ENCODE measurements at regions not wholly inside any gene's neighbourhood (a gene's known extent, or its start where the extent isn't known, plus 50 kb on each side); places are given as distances from the start of the nearest gene placed in this dataset.

- Histone ChIP-seq H3K36me3 (no peaks in the 10 kb centered on the region), H3K4me1 (no peaks in the 10 kb centered on the region), H3K27ac (no peak overlapping the region), H3K27me3 (no peaks in the 10 kb centered on the region), H3K4me3 (no peak overlapping the region), H3K9me3 (no peaks in the 10 kb centered on the region)
- no peak for DNase-seq (ENCODE audit: extremely low spot score in 2 of 2)
- TF ChIP-seq POLR2AphosphoS5 (IDR thresholded peaks at IDR 0.05; ENCODE audit: insufficient read depth in 1 of 2, low read depth in 1 of 2) (no peak), CTCF (IDR thresholded peaks at IDR 0.05) (no peak), POLR2A (IDR thresholded peaks at IDR 0.05) (no peak)
- intact Hi-C loops (cut with DNase I): no loop called here
These were observed 50.8 kb upstream of the TMEM108 start for GRCh38 chr3:132987396-132987795.

GRCh38 chr3:132984181-132984580 lies 54.0 kb upstream of the TMEM108 start:
- Histone ChIP-seq H3K27ac (no peak overlapping the region), H3K9me3 (no peaks in the 10 kb centered on the region), H3K4me3 (no peak overlapping the region), H3K36me3 (no peaks in the 10 kb centered on the region), H3K27me3 (no peaks in the 10 kb centered on the region), H3K4me1 (no peaks in the 10 kb centered on the region)
- intact Hi-C loops (cut with DNase I): no loop called here
- DNase-seq (ENCODE audit: extremely low spot score in 2 of 2): no peak
- TF ChIP-seq POLR2A (IDR thresholded peaks at IDR 0.05) (no peak), CTCF (IDR thresholded peaks at IDR 0.05) (no peak), POLR2AphosphoS5 (IDR thresholded peaks at IDR 0.05; ENCODE audit: insufficient read depth in 1 of 2, low read depth in 1 of 2) (no peak)

- no peak for DNase-seq (ENCODE audit: extremely low spot score in 2 of 2)
- Histone ChIP-seq H3K27me3 (no peaks in the 10 kb centered on the region), H3K4me1 (no peaks in the 10 kb centered on the region), H3K4me3 (no peak overlapping the region), H3K36me3 (no peaks in the 10 kb centered on the region), H3K27ac (no peak overlapping the region), H3K9me3 (no peaks in the 10 kb centered on the region)
- intact Hi-C loops (cut with DNase I): no loop called here
- no peak for TF ChIP-seq POLR2AphosphoS5 (IDR thresholded peaks at IDR 0.05; ENCODE audit: insufficient read depth in 1 of 2, low read depth in 1 of 2)
- no peak for TF ChIP-seq POLR2A (IDR thresholded peaks at IDR 0.05)
- no peak for TF ChIP-seq CTCF (IDR thresholded peaks at IDR 0.05)
These were observed 54.9 kb upstream of the TMEM108 start for GRCh38 chr3:132983143-132983770.

GRCh38 chr3:132981719-132982118 lies 56.5 kb upstream of the TMEM108 start:
- TF ChIP-seq CTCF (IDR thresholded peaks at IDR 0.05) (no peak), POLR2A (IDR thresholded peaks at IDR 0.05) (no peak), POLR2AphosphoS5 (IDR thresholded peaks at IDR 0.05; ENCODE audit: insufficient read depth in 1 of 2, low read depth in 1 of 2) (no peak)
- DNase-seq (ENCODE audit: extremely low spot score in 2 of 2): no peak
- Histone ChIP-seq H3K4me3 (no peak overlapping the region), H3K36me3 (no peaks in the 10 kb centered on the region), H3K4me1 (no peaks in the 10 kb centered on the region), H3K9me3 (no peaks in the 10 kb centered on the region), H3K27me3 (no peaks in the 10 kb centered on the region), H3K27ac (no peak overlapping the region)
- intact Hi-C loops (cut with DNase I): no loop called here

GRCh38 chr3:132980102-132980501 lies 58.1 kb upstream of the TMEM108 start:
- H3K4me3 ChIP-seq: no peak overlapping the region
- TF ChIP-seq POLR2A (IDR thresholded peaks at IDR 0.05): no peak
- TF ChIP-seq POLR2AphosphoS5 (IDR thresholded peaks at IDR 0.05; ENCODE audit: insufficient read depth in 1 of 2, low read depth in 1 of 2): no peak
- no peak for TF ChIP-seq CTCF (IDR thresholded peaks at IDR 0.05)
- H3K9me3 ChIP-seq: no peaks in the 10 kb centered on the region
- H3K27ac ChIP-seq: no peak overlapping the region
- H3K27me3 ChIP-seq: no peaks in the 10 kb centered on the region
- intact Hi-C loops (cut with DNase I): no loop called here
- no peaks in the 10 kb centered on the region for H3K36me3 ChIP-seq
- no peak for DNase-seq (ENCODE audit: extremely low spot score in 2 of 2)
- H3K4me1 ChIP-seq: no peaks in the 10 kb centered on the region
